Mammary epithelial cell (primary cell): ENCODE measurements at regions not wholly inside any gene's neighbourhood (a gene's known extent, or its start where the extent isn't known, plus 50 kb on each side); places are given as distances from the start of the nearest gene placed in this dataset.

ENCODE experiments used
- EZH2 ChIP-seq: IDR thresholded peaks from 2 replicates; pipeline ENCODE4 v1.6.1; 2012; ENCODE audit warnings: low read length, inconsistent platforms, borderline replicate concordance
- TF ChIP-seq, protein P1 (sequence below), 2 donors: IDR thresholded peaks in 1 of 2; conservative IDR thresholded peaks in 1 of 2; 2 replicates each; pipeline ENCODE4 v1.5.1; 2011 to 2012; ENCODE audit warnings: inconsistent platforms in 2 of 2, low read length in 2 of 2, mild to moderate bottlenecking in 2 of 2, control low read depth in 1 of 2, low read depth in 1 of 2; ENCODE audit not compliant: insufficient read depth in 1 of 2; ENCODE audit errors: extremely low read depth in 1 of 2

- TF ChIP-seq, protein P1, sequence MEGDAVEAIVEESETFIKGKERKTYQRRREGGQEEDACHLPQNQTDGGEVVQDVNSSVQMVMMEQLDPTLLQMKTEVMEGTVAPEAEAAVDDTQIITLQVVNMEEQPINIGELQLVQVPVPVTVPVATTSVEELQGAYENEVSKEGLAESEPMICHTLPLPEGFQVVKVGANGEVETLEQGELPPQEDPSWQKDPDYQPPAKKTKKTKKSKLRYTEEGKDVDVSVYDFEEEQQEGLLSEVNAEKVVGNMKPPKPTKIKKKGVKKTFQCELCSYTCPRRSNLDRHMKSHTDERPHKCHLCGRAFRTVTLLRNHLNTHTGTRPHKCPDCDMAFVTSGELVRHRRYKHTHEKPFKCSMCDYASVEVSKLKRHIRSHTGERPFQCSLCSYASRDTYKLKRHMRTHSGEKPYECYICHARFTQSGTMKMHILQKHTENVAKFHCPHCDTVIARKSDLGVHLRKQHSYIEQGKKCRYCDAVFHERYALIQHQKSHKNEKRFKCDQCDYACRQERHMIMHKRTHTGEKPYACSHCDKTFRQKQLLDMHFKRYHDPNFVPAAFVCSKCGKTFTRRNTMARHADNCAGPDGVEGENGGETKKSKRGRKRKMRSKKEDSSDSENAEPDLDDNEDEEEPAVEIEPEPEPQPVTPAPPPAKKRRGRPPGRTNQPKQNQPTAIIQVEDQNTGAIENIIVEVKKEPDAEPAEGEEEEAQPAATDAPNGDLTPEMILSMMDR (conservative IDR thresholded peaks at IDR 0.05 in 1 of 2, IDR thresholded peaks at IDR 0.05 in 1 of 2; ENCODE audit: extremely low read depth in 1 of 2, insufficient read depth in 1 of 2, low read depth in 1 of 2, low read length in 2 of 2): no peak
- TF ChIP-seq EZH2: no peak
These were observed 492.0 kb upstream of the NRSN1 start for GRCh38 chr6:23633996-23634395.
